ENCODE measurements at regions not wholly inside any gene's neighbourhood (a gene's known extent, or its start where the extent isn't known, plus 50 kb on each side); places are given as distances from the start of the nearest gene placed in this dataset.

GRCh38 chr1:5404412-5405203, 587.6 kb downstream of the NPHP4 start:
- DNase-seq, result no peak

- DNase-seq, result no peak
Measured at GRCh38 chr1:5403935-5404334, 588.3 kb downstream of the NPHP4 start.

- DNase-seq, result no peak
Measured at GRCh38 chr1:5402618-5403017, 589.6 kb downstream of the NPHP4 start.

GRCh38 chr1:5399771-5400170, 592.5 kb downstream of the NPHP4 start:
- no peak for DNase-seq

GRCh38 chr1:5396593-5396992, 595.6 kb downstream of the NPHP4 start:
- DNase-seq, result no peak

- no peak for DNase-seq
Measured at GRCh38 chr1:5394111-5394510, 598.1 kb downstream of the NPHP4 start.

- DNase-seq, result no peak
Measured at GRCh38 chr1:5393603-5394002, 598.6 kb downstream of the NPHP4 start.

GRCh38 chr1:5393146-5393545, 599.1 kb downstream of the NPHP4 start:
- DNase-seq, result no peak

- no peak for DNase-seq
Measured at GRCh38 chr1:5391725-5392124, 600.5 kb downstream of the NPHP4 start.

- no peak for DNase-seq
Measured at GRCh38 chr1:5390504-5390903, 601.7 kb downstream of the NPHP4 start.

- DNase-seq, result peak in 1 of 5 donors; percentile 71
Measured at GRCh38 chr1:5389101-5389885, 602.9 kb downstream of the NPHP4 start.

- no peak for DNase-seq
Measured at GRCh38 chr1:5388622-5389021, 603.6 kb downstream of the NPHP4 start.

- DNase-seq, result no peak
Measured at GRCh38 chr1:5386371-5386770, 605.9 kb downstream of the NPHP4 start.

GRCh38 chr1:5385956-5386355, 606.3 kb downstream of the NPHP4 start:
- DNase-seq, result no peak

- no peak for DNase-seq
Measured at GRCh38 chr1:5385096-5385799, 607.0 kb downstream of the NPHP4 start.

GRCh38 chr1:5381491-5381890, 610.7 kb downstream of the NPHP4 start:
- DNase-seq, result no peak

- DNase-seq, result no peak
Measured at GRCh38 chr1:5379176-5379759, 613.0 kb downstream of the NPHP4 start.

GRCh38 chr1:5376538-5377247, 615.5 kb downstream of the NPHP4 start:
- no peak for DNase-seq

GRCh38 chr1:5375481-5375880, 616.7 kb downstream of the NPHP4 start:
- DNase-seq, result no peak

- DNase-seq, result no peak
Measured at GRCh38 chr1:5374192-5374591, 618.0 kb downstream of the NPHP4 start.

GRCh38 chr1:5373281-5373680, 618.9 kb downstream of the NPHP4 start:
- no peak for DNase-seq

GRCh38 chr1:5371270-5371669, 621.0 kb downstream of the NPHP4 start:
- no peak for DNase-seq

Measured in T-helper 1 cell (primary cell).